Stromal cell of bone marrow (primary cell): ENCODE measurements at regions not wholly inside any gene's neighbourhood (a gene's known extent, or its start where the extent isn't known, plus 50 kb on each side); places are given as distances from the start of the nearest gene placed in this dataset.
A peak's percentile ranks its signal among the peaks of the same experiment; 100 is the strongest.

Experiments used
- DNase-seq: peaks from one replicate; pipeline ENCODE4 v3.0.0-alpha.2; 2012; ENCODE audit warnings: low read depth

DNA sequence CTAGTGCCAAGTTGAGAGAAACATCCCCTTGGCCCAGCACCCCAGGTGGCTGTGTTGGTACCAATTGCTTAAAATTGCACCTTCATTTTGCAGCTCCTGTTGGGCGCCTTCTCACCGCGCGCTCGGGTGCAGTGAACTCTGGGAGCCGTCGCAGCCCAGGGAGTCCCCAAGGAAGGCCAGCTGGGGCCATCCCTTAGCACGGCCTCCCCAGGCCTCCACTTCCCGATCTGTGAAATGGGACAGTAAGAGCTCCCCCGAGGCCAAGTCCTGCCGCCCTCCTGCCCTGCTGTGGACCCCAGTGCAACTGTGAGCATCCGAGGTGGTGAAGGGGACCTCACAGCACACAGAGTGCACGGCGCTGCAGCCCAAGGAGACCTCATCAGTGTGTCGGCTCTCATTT, 1234.1 kb downstream of the BRD1 start:
- no peak for DNase-seq

GRCh38 chr22:48592931-48593330, 1234.7 kb downstream of the BRD1 start:
- DNase-seq, result no peak

- no peak for DNase-seq
Observed at GRCh38 chr22:48592488-48592887, 1235.2 kb downstream of the BRD1 start.

DNA sequence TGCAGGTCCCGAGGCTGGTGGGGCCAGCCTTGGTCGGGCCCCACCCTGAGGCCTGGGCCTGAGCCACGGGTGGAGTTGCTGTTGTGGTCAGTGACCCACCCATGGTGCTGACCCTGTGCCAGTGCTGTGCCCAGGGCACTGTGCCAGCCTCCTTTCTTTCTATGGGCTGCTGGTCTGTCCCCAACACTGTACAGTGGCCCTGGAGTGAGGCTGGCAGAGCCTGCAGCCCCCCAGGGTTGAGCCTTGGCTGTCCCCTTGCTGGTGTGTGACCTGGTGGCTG, 1235.7 kb downstream of the BRD1 start:
- DNase-seq, result no peak

DNA sequence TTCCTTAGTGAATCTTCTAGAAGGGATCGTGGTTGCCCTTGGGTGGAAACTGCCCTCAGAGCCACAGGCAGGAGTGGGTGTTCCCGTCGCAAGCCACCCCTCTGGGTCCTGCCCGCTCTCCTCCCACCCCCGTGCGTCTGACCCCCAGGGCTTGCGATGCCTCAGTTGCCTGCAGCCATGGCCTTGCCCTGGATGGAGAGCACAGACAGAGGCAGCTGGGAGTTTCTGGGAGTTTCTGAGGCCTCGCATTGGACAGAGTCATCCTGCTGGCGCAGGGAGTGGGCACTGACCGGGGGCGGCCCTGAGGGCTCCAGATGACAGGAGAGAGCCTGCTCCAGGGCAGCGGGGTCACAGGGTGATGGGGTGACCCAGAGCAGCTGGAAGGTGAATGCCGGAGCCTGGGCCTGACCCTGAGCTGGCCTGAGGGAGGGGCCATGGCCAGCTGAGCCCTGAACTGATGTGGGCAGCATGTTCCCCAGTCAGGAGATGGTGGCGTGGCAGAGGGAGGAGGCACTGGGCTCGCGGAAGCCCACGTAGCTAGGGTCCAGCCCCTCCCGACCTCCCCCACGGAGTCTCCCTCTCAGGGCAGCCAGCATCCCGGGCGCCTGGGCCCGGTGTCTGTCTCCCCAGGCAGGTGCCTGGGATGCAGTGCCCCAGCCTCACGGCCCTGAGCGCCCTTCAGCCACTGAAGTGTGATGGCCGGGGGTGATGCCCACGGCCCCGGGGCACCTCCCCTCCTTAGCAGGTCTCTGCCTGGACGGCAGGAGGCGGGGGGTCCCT, 1236.2 kb downstream of the BRD1 start:
- DNase-seq, result no peak

- DNase-seq, result no peak
Observed at GRCh38 chr22:48589901-48590300, 1237.8 kb downstream of the BRD1 start.

DNA sequence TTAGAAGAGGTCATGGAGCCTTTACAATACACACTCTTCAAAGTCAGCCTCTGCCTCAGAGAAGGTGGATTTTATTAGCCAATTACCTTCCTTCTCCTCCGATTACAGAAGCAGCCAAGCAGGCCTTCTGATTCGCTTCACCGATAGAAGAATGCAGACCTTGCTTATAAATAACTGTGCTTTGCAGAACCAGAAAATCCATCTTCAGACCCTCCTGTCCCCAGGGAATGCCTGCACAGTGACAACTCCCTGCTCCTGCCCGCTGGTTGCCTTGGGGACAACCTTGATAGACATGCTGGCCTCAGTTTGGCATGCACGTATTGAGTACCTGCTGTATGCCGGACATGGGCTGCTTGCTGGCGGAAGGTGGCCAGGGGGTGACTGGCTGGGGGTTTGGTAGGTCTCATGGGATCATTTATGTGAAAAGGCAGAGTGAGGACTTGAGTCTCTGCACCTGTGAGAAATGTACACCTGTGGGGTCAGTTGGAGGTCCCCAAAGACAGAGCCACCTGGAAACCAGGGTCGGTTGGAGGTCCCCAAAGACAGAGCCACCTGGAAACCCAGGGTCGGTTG, 1238.7 kb downstream of the BRD1 start:
- no peak for DNase-seq

- no peak for DNase-seq
Observed at GRCh38 chr22:48588151-48588877, 1239.4 kb downstream of the BRD1 start.

DNA sequence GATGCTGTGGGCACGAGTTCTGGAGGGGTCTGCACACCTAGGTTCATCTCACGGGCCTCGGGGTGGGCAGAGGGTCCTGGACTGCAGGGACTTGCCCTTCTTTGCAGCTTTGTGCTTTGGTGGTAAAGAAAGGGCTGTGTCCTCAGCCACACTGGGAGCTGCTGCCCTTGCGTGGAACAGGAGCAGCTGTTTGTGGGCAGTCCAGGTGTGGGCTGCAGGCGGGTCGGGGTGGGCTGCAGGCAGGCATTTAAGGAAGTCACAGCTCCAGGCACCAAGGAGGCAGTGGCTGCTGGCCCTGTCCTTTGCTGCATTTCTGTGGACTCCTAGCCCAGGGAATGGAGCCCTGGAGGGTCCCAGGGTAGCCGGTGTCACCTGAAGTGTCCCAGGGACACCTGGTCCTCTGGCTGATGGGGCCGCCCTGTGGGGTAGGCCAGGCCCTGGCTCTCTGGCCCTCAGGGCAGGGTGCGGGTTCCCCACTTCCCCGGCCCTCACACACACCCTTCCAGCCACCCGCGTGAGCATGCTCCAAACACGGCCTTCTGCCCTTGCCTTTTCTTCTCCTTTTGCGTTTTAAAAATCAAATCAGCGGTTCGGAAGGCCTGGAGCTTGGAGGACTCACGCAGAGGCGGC, 1240.3 kb downstream of the BRD1 start:
- no peak for DNase-seq

DNA sequence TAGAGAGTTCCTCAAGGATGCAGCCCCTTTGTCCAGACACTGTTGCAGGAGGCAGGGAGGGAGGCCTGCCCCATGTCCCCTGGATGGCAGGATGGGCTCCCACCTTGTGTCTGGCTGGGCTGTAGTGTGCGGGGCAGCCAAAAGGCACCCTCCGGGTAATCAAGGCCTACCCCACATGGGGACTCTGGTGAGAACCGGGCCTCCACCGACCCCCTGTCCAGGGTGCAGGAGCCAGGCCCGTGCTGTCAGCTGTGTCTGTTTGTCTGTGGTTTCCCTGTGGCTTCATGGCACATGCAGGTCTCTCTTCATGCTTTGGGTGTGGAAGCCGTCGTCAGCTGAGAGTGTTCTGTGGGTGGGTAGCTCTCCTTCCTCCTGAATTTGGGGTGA, 1240.9 kb downstream of the BRD1 start:
- no peak for DNase-seq

GRCh38 chr22:48585916-48586798, 1241.5 kb downstream of the BRD1 start:
- no peak for DNase-seq

GRCh38 chr22:48584170-48584569, 1243.5 kb downstream of the BRD1 start:
- no peak for DNase-seq

- no peak for DNase-seq
Observed at GRCh38 chr22:48581796-48582469, 1245.7 kb downstream of the BRD1 start.

GRCh38 chr22:48581205-48581766, 1246.4 kb downstream of the BRD1 start:
- DNase-seq, result no peak

GRCh38 chr22:48580481-48580970, 1247.1 kb downstream of the BRD1 start:
- no peak for DNase-seq

DNA sequence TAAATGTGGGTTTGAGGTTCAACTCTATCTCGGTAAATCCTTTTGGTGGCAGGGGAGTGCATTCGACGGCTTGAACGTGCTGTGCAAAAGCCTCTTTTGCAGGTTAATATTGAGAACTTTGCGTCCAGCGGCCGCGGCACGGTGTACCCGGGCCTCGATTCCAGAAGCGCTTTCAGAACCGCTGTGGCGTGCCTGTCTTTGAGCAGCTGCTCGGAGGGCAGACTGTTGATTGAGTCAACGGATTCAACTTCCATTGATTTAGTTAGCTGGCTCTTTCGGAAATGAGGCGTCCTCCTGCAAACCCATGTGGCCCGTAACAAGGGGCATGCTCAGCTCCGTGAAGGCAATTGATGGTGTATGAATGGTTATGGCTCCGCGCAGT, 1247.8 kb downstream of the BRD1 start:
- no peak for DNase-seq

GRCh38 chr22:48579043-48579927, 1248.4 kb downstream of the BRD1 start:
- DNase-seq, result peak; percentile 31

DNA sequence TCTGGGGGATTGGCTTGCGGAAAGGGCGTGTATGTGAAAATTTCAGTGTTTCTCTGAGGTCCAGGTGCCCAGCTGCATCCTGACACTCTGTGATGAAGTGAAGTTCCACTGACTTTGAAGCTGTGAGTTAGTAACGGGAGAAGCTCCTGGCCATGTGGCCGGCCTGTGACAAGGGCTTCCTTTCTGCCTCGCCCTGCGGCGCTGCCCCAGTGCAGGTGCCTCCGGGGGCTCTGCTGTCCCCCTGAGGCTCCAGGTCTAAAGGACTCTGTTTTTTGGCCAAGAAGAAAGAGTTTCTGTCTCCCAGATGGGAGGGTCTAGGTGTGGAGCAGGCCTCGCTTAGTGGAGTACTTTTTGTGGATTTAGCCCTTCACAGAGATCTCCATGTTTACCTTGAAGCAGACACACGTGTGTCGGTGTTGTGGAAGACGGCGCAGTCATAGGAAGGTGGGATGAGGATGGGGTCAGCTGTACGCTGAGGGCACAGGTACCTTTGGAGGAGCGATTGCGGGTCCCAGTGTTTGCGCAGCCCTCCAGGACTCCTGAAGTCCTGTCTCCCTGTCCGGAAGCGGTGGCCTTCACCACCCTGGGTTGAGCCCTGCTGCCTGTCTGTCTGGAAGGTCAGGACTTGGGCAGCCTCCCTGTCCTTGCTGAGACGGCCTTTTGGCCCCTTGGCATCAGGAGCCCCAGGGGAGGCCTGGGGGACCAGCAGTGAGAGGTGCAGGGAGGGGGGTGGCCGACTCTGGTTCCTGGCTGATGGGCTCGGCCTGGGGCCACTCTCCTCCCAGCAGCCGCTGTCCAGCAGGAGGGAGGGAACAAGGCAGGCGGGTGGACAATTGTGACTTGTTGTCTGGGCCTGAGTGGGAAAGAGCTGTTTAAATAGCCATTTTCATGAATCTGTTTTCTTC, 1249.3 kb downstream of the BRD1 start:
- no peak for DNase-seq

DNA sequence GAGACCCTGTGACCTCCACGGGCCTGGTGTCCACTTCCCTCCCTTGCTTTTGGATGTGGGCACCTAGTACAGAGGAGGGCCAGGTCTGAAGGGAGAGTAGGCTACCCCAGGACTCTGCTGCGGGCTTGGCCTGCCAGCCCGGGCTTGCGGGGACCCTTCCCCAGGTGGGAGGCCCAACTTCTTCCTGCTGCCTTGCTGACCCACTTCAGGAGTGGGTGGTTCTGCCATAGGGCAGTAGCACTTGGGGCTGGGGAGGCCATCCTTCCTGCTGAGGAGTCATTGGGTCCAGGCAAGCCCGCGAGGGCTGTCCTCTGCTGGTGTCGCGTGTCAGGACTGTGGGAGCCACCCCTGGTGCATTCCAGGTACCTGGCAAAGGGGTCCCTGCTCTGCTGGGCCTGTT, 1250.0 kb downstream of the BRD1 start:
- DNase-seq, result no peak
